CD4-positive, alpha-beta T cell treated with Interleukin-4 for 1 hour (primary cell): ENCODE measurements at regions not wholly inside any gene's neighbourhood (a gene's known extent, or its start where the extent isn't known, plus 50 kb on each side); places are given as distances from the start of the nearest gene placed in this dataset.
"Not testable (repeated sequence)": the region's sequence is repeated elsewhere in the genome, so short reads cannot be mapped to it uniquely, and the experiment has no call there.

Experiments
- DNase-seq, 2 donors: peaks; one replicate each; pipeline ENCODE4 v3.0.0-alpha.2; 2020 to 2022

DNA sequence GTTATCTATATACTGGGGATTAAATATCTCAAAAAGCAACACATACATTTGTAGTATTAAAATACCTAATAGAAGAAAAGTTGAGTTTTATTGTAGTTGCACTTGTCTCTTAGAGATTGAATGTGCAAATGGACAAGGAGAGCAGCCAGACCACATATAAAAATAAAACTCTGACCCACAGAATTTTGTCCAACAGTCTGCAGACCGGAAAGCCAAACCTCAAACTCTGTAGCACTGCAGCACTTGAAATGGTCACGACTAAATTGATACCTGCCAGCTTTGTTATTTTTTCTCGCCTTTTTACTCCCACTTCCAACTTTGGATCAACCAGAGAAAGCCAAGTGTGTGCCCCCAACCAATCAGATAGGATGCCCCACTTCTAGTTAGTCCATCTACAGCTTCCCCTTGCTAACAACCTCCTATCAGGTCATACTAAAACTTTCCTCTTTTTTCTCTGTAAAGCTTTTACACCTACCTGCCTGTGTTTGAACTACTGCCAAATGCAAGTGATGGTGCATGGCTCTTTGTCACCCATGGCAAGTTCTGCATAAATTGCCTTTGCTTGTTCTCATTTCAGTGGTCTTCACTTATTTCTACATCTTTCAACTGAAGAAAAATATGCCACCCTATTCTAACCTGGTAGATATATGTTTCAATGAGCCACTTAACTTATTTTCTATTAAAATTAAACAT, 1250.7 kb upstream of the SPRY2 start:
- no peak for DNase-seq

DNA sequence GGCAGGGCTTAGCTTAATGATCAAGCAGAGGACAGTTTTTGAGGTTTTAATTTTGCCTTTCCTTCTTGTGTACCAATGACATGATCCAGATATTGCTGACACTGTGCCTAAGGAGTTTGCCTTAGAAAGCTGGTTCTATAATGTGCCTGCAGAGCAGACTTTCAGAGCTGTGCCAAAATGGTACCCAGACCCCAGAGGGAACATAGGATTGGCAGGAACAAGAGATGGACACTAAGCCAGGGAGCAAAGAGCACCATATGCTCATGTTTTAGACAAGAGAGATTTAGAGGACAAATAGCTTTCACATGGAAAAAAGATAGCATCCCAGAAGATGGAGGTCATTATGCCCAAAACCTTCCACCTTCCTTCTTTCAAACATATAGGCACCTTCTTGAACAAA, 1241.5 kb upstream of the SPRY2 start:
- no peak for DNase-seq

DNA sequence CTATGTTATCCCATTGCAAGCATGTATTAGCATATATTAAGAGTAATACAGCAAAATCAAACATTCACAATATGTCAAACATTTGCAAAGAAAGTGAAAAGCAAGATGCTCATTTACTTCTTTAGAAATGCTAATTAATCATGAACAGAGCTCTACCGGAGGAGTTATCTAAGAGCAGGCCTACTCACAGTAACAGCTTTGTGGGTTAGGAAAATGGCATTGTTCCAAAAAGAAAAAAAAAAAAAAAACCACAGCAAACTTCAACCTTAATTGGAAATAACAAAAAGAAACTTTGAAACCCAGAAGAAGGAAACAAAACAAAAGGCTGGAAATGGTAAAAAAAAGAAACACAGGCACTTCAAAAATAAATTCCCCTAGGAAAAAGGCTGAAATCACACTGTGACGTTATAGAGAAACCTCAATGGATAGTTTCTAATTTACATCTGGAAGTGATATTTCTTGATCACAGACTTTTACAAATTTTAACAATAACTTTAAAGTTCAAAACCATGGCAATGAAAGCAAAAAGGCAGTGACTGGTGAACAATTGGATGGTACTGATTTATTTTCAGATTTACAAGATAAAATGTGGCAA, 1236.8 kb upstream of the SPRY2 start:
- no peak for DNase-seq

DNA sequence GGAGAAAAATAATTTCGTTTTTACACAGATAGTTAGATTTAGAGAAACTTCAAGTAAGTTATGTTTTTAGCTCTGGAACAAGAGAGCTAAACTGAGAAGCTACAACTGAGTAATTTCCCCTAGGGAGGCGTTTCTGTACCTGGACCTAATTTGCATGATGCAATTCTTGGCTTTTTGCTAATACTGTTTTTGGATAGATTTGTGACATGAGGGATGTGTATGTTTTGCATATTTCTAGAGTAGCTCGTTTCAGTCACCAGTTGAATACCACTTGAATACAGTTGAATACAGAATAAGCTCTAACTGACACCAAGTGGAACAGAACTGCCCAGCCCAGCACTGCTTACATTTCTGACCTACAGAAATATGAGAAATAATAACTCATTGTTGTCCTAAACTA, 1227.9 kb upstream of the SPRY2 start:
- DNase-seq = no peak

DNA sequence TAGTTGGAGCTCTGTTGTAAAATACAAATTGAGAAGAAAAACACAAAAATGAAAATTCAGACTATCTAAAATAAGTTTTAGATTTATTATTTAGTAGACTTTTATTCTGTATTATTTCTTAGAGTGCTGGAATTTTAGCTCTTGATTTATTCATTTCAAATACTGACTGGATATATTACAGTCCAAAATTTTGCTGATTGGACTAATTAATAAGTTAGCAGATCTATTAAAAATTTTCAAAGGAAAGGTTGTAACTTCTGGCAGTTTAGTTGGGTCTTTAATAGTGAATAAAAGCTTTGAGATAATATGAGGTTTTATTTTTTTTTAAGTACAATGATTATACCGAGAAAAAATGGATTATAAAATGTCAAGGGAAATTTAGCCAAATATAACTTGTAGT, 1224.9 kb upstream of the SPRY2 start:
- DNase-seq = no peak

DNA sequence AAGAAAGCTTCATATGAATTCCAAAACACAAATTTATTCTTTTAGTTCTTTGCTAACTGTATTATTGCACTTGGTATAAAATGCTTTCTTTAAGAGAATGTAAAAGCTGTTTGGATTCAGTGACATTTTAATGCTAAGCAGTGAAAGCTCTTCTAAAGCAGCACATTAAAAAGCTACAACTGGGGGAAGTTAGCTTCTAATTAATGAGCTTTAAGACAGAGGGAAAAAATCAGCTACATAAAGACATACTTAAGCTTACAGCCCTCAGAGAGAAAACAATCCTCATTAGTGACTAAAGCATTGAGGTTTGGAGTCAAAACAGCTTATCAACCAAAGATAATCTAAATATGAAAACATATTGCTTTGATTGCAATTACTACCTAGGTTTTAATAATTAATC, 1222.2 kb upstream of the SPRY2 start:
- DNase-seq = no peak

DNA sequence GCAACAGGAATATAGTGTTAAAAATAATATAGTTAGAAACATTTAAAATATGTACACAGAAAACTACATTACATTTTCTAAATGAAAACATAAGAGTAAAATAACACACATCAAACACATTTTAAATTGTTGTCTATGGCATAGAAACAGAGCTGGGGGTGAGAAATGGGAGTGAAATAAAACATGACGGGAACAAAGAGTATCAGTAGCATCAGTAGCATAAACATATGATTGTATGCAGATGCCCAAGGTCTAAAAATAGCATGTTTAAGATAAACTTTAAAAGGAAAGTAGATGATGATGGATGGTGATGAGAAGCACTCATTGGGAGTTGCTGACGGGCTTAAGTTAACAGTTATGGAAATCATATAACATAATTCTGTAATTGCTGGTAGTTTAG, 1221.7 kb upstream of the SPRY2 start:
- no peak for DNase-seq

DNA sequence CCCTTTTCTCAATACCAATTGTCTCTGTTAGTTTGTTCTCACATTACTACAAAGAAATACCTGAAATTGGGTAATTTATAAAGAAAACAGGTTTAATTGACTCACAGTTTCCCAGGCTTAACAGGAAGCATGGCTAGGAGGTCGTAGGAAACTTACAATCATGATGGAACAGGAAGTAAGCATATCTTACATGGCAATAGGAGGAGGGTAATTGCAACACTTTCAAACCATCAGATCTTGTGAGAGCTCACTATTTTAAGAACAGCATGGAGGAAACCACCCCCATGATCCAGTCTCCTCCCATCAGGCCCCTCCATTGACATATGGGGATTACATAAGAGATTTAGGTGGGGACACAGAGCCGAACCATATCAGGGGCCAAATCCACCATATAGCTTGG, 1210.1 kb upstream of the SPRY2 start:
- no peak for DNase-seq

DNA sequence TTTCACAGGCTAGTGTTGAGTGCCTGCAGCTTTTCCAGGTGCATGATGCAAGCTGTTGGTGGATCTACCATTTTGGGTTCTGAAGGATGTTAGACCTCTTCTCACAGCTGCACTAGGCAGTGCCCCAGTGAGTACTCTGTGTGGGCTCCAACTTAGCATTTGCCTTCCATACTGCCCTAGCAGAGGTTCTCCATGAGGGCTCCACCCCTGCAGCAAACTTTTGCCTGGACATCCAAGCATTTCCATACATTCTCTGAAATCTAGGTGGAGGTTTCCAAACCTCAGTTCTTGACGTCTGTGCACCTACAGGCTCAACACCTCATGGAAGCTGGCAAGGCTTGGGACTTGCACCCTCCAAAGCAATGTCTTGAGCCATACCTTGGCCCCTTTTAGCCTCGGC, 1205.4 kb upstream of the SPRY2 start:
- DNase-seq = not testable (repeated sequence)

DNA sequence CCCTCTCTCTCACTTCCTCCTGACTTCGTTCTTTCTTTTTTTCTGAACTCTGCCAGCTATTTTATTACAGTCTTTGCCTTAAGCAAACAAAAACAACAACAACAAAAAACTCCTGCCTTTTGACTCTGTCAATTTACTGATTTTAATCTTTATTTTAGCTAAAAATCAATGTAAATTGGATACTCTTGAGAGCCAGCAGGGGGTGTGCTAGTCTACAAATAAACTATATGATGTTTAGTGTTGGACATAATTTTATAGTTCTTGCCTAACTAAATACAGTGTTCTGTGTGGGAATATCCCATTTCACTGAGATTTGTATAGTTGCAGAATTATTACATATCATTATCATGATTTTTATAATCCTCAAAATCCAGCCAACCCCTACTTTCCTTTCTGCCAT, 1199.9 kb upstream of the SPRY2 start:
- no peak for DNase-seq

DNA sequence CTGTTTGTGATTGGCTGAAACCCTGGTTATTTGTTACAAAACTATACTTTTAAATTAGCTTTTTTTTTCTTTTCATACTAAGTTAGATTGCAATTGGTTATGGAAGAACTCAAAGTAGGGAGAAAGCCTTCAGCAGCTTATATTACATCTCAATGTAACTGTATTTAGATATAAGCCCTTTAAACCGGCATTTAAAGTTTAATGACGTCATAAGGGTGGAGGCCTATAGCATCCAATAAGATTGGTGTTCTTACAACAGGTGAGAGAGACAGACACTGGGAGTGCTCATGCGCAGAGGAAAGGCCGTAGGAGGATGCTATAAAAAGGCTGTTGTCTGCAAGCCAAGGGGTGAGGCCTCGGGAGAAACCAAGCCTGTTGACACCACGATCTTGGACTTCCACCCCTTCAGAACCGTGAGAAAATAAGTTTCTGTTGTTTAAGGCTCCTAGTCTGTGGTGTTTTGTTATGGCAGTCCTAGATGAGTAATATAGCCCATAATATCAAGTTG, 1198.8 kb upstream of the SPRY2 start:
- DNase-seq = no peak

DNA sequence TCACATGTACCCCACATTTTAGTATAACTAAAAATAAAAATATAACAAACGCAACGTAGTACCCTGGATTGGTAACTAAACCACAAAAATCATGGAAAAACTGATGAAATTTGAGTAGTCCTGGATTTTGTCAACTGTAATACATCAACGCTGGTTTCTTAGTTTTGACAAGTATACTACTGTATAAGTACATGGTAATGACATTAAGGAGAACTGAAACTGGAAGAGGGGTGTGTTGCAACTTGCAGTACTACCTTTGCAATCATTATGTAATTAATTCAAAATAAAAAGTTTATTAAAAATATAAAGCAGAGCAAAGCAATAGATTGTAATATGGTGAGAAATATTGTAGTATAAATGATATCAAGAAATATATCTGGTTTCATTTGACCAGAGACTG, 1158.0 kb upstream of the SPRY2 start:
- no peak for DNase-seq

DNA sequence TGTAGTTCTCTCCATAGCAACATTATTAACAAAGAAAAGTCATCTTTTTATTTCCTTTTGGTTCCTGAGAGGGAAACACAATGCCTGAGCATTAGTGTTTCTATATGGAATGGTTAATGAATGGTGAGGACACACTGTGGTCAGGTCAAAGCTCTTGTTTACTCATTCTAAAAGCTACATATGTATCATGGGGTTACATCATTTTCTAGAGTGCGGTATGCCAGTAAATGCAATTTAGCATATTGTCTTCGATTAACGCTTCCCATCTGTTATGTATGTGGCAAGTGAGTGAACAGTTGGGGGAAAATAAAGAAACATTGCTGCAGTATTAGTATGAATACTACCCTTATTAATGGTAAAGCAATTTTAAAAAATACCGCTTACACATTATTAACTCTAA, 1152.2 kb upstream of the SPRY2 start:
- DNase-seq = no peak

DNA sequence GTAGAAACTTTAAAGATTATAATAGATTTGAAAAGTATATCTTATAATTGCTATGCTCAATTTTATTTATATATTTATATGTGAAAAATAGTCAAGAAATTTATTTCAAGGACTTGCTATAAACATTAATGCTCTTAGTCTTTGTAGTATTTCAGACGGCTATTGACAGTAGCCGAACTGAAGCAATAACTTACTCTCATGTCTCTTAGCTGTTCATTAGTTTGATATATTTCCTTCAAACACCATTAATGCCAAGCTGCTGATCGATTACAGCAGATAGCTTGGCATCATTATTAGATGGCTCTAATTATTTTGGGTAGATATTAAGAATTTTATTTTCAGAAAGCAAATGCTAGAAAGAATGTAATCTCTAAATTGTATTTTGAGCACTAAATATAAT, 1151.5 kb upstream of the SPRY2 start:
- no peak for DNase-seq

DNA sequence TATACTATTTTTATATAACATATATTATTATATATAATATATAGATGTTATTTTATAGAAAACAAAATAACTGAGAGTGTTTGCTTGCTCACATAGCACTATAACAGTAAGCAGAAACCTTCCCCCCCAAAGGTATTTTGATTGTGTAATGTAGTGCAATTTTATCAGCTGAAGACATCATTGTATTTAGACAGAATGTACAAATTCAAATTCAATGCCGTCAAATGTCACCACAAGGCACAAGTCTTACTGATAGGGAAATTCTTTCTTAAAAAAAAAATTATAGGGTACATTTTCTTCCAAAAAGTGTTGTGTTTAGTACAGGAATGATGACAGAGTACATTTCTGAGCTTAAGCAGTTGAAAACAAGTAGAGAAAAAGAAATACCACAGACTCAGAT, 1147.1 kb upstream of the SPRY2 start:
- DNase-seq = no peak

DNA sequence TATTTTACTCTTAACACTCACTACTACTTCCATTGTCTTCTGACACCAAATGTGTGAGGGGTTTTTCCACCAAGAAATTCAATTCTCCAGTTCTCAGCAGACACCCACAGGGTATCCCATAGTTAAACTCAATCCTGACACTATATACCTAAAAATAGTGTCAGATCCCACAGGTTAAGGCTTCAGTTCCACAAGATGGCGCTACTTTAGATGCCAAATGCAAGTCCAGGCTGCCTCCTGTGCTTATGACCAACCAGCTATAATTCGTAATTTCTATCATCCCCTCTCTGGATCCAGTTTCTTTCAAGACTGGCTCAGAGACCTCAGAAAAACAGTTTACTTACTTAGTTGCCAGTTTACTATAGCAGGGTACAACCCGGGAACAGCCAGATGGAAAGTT, 1146.2 kb upstream of the SPRY2 start:
- no peak for DNase-seq

DNA sequence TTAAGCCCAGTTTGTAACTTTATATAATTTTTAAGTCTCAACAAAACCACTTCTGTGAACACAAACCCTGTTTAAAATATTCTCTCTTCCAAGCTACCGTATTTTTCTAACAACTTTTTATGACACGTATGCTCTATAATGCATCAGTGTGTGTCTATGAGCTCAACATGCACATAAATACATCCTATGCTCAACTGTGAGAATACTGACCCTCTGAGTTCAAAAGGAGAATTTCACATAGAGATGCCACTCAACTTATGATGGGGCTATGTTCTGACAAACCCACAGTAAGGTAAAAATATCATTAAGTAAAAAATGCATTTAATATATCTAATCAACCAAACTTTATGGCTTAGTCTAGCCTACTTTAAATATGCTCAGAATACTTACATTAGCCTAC, 1139.7 kb upstream of the SPRY2 start:
- DNase-seq = no peak

DNA sequence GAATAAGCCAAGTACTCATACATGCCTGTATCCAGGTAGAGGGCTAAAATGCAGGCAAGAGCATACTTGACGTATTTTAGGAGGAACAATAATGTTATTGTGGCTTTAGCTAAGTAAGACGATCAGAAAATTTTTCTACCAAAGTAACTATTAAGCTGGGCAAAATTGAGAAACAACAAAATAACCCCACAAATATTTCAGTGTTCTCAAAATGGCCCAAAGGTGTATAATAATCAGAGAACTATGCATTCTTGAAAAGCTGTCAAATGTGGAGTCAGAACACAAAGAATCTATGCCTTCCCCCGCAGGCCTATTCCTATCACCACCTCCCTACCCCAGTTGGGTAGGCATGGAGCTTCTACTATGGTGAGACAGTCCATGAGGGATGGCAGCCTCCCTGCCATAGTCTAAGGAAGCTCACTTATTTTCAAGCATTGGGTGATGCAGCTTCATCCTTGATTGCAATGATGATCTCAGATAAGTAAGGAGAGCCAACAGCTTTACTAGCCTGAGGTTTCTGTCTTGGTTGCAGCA, 1132.5 kb upstream of the SPRY2 start:
- DNase-seq = no peak

DNA sequence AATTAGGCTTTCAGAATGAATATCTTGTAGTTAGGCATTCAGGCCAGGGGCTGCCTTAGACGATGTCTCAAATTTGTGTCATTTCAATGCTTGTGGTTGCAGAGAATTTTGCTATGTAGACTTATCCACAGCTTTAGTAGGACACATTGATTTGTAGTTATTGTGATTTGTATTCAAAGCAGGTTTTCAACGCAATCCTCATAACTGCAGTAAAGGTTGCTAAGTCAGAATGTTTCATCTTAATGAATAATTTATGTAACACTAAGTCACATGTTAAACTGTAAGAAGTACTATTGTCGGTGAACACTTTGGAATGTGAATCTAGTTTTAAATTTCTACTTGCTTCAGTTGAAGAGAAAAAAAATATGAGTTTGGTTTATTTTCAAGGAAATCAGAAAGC, 1117.2 kb upstream of the SPRY2 start:
- DNase-seq = no peak

DNA sequence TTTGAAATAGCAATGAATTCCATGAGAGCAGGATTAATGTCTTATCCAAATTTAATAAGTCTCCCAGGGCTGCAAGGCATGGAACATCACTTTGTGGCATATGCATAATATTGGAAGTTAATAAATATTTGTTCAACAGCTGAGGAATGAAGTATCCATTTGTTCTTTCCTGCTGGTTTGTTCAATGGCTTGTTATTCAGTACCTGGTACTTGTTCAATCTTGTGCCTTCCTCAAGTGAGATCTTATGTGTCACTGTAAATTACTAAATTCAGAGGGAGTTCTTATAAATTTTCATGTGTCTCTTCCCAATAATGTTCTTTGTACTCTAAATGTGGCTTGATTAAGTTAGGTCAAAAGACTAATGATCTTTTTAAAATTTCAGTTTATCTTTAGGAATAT, 1105.5 kb upstream of the SPRY2 start:
- no peak for DNase-seq

DNA sequence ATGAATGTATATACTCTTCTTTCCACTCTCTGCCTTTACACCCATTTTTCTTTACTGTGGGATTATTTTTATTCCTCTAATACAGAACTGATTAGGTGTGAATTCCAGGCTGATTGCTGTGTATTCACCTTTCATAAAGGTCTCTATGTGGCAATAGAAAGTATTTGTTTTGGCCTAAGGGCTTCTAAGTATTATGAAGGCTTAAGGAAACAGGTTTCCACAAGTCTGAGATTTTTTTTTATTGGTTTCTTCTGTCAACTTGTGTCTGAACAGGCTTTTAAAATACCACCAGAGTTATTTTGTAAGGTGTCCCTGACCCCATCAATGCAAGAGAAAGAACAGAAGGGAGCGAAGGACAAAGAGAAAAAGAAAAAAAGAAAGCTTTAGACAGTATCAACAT, 1102.0 kb upstream of the SPRY2 start:
- DNase-seq = no peak

DNA sequence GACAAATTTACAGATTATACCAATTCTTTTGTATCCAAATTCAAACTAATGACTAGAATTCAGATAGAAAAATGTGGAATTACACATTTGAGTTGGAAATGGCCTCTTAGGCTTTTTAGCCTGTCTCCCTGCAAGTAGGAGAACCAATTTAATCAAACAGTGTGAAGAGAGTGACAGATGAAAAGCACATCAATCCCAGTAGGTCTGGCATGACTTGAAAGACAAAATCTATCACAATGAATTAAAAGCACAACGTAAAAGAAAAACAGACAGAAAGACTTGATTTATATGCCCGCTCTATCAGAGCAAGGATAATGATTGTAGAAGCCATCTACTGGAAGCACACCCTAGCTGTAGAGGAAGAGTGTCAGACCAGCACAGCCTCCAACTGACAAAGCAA, 1084.4 kb upstream of the SPRY2 start:
- no peak for DNase-seq

DNA sequence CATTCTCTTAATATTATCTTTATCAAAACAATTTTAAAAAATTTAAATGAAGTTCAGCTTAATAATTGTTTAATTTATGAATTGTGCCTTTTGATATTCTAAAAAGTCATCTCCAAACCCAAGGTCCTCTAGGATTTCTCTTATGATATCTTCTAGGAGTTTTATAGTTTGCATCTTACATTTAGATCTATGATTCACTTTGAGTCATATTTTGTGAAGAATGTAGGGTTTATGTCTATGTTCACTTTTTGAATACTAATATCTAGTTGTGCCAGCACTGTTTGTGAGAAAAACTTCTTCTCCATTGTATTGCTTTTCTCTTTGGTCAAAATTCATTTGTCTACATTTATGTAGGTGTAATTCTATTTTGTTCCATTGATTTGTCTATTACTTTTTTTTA, 1068.4 kb upstream of the SPRY2 start:
- DNase-seq = no peak

DNA sequence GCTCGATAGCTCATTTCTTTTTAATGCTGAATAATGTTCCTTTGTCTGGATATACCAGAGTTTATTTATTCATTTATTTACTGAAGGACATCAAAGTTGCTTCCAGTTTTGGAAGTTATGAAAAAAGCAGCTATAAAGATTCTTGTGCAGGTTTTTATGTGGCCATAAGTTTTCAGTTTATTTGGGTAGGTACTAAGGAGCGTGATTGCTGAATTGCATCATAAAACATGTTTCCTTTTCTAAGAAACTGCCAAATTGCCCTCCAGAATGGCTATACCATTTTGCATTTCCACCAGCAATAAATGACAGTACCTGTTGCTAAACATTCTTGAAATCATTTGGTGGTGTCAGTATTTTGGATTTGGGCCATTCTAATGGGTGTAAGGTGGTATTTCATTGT, 1067.7 kb upstream of the SPRY2 start:
- DNase-seq = no peak
